HepG2 (cell line): ENCODE measurements at regions not wholly inside any gene's neighbourhood (a gene's known extent, or its start where the extent isn't known, plus 50 kb on each side); places are given as distances from the start of the nearest gene placed in this dataset.

ENCODE experiments used
- ATAC-seq: fragments of 200-7000 bp; cut with Tn5 transposase; 3 replicates; pipeline ENCODE4 v1.9.1; 2020; ENCODE audit warnings: mild to moderate bottlenecking, moderate library complexity
- BruUV-seq: library from RNA; stranded (reverse); fragments of 400-500 nt; replicated peaks from 2 replicates; lab custom pipeline; 2021; lab: Mats Ljungman, UMichigan
- CTCF ChIA-PET: fragments of 300-600 bp; formaldehyde crosslinking; extraction: SDS; loops from one replicate; lab custom pipeline; 2021; ENCODE audit warnings: low total read pairs, inconsistent platforms, low intra/inter-chr PET ratio; lab: Yijun Ruan, JAX
- POLR2A ChIA-PET: fragments of 350-600 bp; sonication (Branson Sonifier 250); formaldehyde crosslinking; loops from one replicate; lab custom pipeline; 2020; ENCODE audit warnings: antibody characterized with exemption, inconsistent platforms; lab: Yijun Ruan, JAX
- DNase-seq: peaks from one replicate; pipeline ENCODE4 v3.0.0-alpha.2; 2015; ENCODE audit warnings: low spot score
- FAIRE-seq: peaks from 3 replicates; lab custom pipeline; 2011; peaks lifted over from hg19 to GRCh38; lab: Jason Lieb, UNC
- H2AFZ ChIP-seq: one replicate; pipeline ENCODE4 v1.6.1; 2011; ENCODE audit warnings: low read length, inconsistent platforms
- H3K27ac ChIP-seq: fragments of 300-600 bp; 3 replicates; pipeline ENCODE4 v1.8.0; 2011; ENCODE audit warnings: mixed run types, mild to moderate bottlenecking, mixed read lengths, low read length, inconsistent platforms; ENCODE audit not compliant: insufficient read depth; ENCODE audit errors: extremely low read length
- H3K27me3 ChIP-seq, 2 experiments: fragments of 200-600 bp in 1 of 2; 2 replicates in 1 of 2; 3 replicates in 1 of 2; pipeline versions ENCODE4 v1.6.0 to v1.8.0; 2011; ENCODE audit warnings: low read length in 2 of 2, mild to moderate bottlenecking in 2 of 2, moderate library complexity in 2 of 2, inconsistent platforms in 1 of 2; ENCODE audit not compliant: insufficient read depth in 2 of 2, control insufficient read depth in 1 of 2
- H3K36me3 ChIP-seq, 2 experiments: fragments of 200-600 bp in 1 of 2; replicated peaks in 1 of 2; 2 replicates in 1 of 2; 3 replicates in 1 of 2; pipeline versions ENCODE4 v1.5.1 to v1.8.0; 2011; ENCODE audit warnings: low read length in 2 of 2, inconsistent platforms in 1 of 2; ENCODE audit not compliant: insufficient read depth in 2 of 2, control insufficient read depth in 1 of 2
- H3K4me1 ChIP-seq: 2 replicates; pipeline ENCODE4 v1.5.1; 2012; ENCODE audit warnings: low read length, inconsistent platforms; ENCODE audit not compliant: insufficient read depth
- H3K4me2 ChIP-seq: 2 replicates; pipeline ENCODE4 v1.6.0; 2011; ENCODE audit warnings: low read depth, low read length, inconsistent platforms
- H3K4me3 ChIP-seq, 3 experiments: fragments of 200-600 bp in 1 of 3; sonication (generic), shearing (Covaris generic) in 1 of 3; replicated peaks in 1 of 3; 2 replicates each; pipeline ENCODE4 v1.5.1; 2011 to 2016; ENCODE audit warnings: low read length in 3 of 3, inconsistent platforms in 2 of 3, low read depth in 2 of 3, mild to moderate bottlenecking in 2 of 3, control low read depth in 1 of 3, mixed read lengths in 1 of 3; ENCODE audit not compliant: insufficient read depth in 1 of 3
- H3K79me2 ChIP-seq: one replicate; pipeline ENCODE4 v1.6.1; 2011; ENCODE audit warnings: low read length, inconsistent platforms; ENCODE audit not compliant: insufficient read depth
- H3K9ac ChIP-seq: 2 replicates; pipeline ENCODE4 v1.6.0; 2011; ENCODE audit warnings: mild to moderate bottlenecking, low read depth, low read length, inconsistent platforms; ENCODE audit not compliant: insufficient read depth
- H3K9me3 ChIP-seq: 2 replicates; pipeline ENCODE4 v1.5.1; 2012; ENCODE audit warnings: mild to moderate bottlenecking, low read length
- H4K20me1 ChIP-seq: 2 replicates; pipeline ENCODE4 v1.6.0; 2011; ENCODE audit warnings: inconsistent platforms, mild to moderate bottlenecking, low read length, moderate library complexity; ENCODE audit not compliant: insufficient read depth
- FOSL2 ChIP-seq: sonication (generic); formaldehyde crosslinking; IDR thresholded peaks from 2 replicates; pipeline ENCODE4 v1.4.0; 2020; ENCODE audit warnings: missing genetic modification reagents
- HDAC2 ChIP-seq: sonication (generic); formaldehyde crosslinking; IDR thresholded peaks from 2 replicates; pipeline ENCODE4 v1.4.0; 2020; ENCODE audit warnings: missing genetic modification reagents
- IRX3 ChIP-seq: sonication (generic); formaldehyde crosslinking; IDR thresholded peaks from 2 replicates; pipeline ENCODE4 v1.8.1; 2023; ENCODE audit warnings: mild to moderate bottlenecking, low read depth, missing genetic modification reagents, borderline replicate concordance
- KLF15 ChIP-seq: sonication (generic); formaldehyde crosslinking; IDR thresholded peaks from 2 replicates; pipeline ENCODE4 v1.8.1; 2023; ENCODE audit warnings: borderline replicate concordance, mild to moderate bottlenecking, inconsistent platforms, missing genetic modification reagents, mixed read lengths
- PRPF4 ChIP-seq: fragments of 200-400 bp; formaldehyde crosslinking; IDR thresholded peaks from 2 replicates; pipeline ENCODE4 v1.6.1; 2016; ENCODE audit warnings: low read length, low read depth; ENCODE audit not compliant: poor library complexity, severe bottlenecking
- SNAI1 ChIP-seq: sonication (generic); formaldehyde crosslinking; IDR thresholded peaks from 2 replicates; pipeline ENCODE4 v1.5.0; 2020; ENCODE audit warnings: mild to moderate bottlenecking, missing genetic modification reagents, borderline replicate concordance
- SOX13 ChIP-seq, 3 experiments: fragments of 450-650 bp in 1 of 3; sonication (generic) in 1 of 3; formaldehyde crosslinking in 1 of 3; IDR thresholded peaks in 2 of 3; conservative IDR thresholded peaks in 1 of 3; 2 replicates each; pipeline versions ENCODE4 v1.5.0 to v1.6.1; 2016 to 2020; ENCODE audit warnings: antibody characterized with exemption in 1 of 3, mild to moderate bottlenecking in 1 of 3, missing compliant biosample characterization in 1 of 3, missing genetic modification reagents in 1 of 3, moderate library complexity in 1 of 3
- TCF12 ChIP-seq, 2 experiments: fragments of 450-650 bp in 1 of 2; sonication (generic) in 1 of 2; formaldehyde crosslinking in 1 of 2; IDR thresholded peaks; 2 replicates each; pipeline versions ENCODE4 v1.6.1 to v1.8.0; 2017 to 2022; ENCODE audit warnings: antibody characterized with exemption in 1 of 2, mild to moderate bottlenecking in 1 of 2, missing genetic modification reagents in 1 of 2, moderate library complexity in 1 of 2
- YEATS4 ChIP-seq: sonication (generic); formaldehyde crosslinking; IDR thresholded peaks from 2 replicates; pipeline ENCODE4 v1.4.0; 2020; ENCODE audit warnings: missing genetic modification reagents, borderline replicate concordance
- ZNF225 ChIP-seq: sonication (generic); formaldehyde crosslinking; IDR thresholded peaks from 2 replicates; pipeline ENCODE4 v1.4.0; 2020; ENCODE audit warnings: mild to moderate bottlenecking, missing genetic modification reagents
- ZNF792 ChIP-seq: IDR thresholded peaks from 2 replicates; pipeline ENCODE4 v1.6.1; 2016
- ZNF878 ChIP-seq: sonication (generic); formaldehyde crosslinking; IDR thresholded peaks from 2 replicates; pipeline ENCODE4 v1.8.1; 2023; ENCODE audit warnings: mild to moderate bottlenecking, missing genetic modification reagents, moderate library complexity
- WGBS: methylation state at CpG from one replicate; pipeline ENCODE4 v1.1.6; 2017; ENCODE audit warnings: low lambda C conversion rate; 5-methylcytosine and 5-hydroxymethylcytosine counted together
- in situ Hi-C: cut with HindIII; loops from 2 replicates; pipeline ENCODE4 v1.10.0; 2017; ENCODE audit warnings: low pct_unique_long_range_greater_than_20kb; ENCODE audit not compliant: extremely low pct_ligation_motif_present
- intact Hi-C: fragments of 100-400 bp; cut with micrococcal nuclease; formaldehyde crosslinking; loops from one replicate; pipeline ENCODE4 v1.10.0; 2022; ENCODE audit not compliant: unreplicated experiment
- TF ChIP-seq, protein P1 (sequence below): sonication (generic); formaldehyde crosslinking; IDR thresholded peaks from 2 replicates; pipeline ENCODE4 v1.4.0; 2020; ENCODE audit warnings: missing genetic modification reagents

DNA sequence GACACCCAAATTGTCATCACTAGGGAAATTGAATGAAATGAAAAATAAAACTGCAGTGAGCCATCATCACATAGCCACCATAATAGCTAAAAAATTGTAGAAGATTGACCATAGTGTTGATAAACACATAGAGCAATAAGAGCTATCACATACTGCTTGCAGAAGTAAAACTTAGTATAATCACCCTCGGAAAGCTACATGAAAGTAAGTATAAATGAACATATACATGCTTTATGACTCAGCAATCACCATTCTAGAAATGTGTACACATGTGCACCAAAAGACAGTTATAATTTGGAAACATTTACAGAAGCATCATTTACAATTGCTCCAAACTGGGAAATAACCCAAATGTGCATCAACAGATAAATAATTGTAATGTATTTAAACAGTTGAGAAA, 153.1 kb upstream of the LRRC7 start:
- no peak for TF ChIP-seq ZNF878 (CRISPR knock-in tag)
- TF ChIP-seq HDAC2 (CRISPR knock-in tag) = no peak
- TF ChIP-seq, protein P1, sequence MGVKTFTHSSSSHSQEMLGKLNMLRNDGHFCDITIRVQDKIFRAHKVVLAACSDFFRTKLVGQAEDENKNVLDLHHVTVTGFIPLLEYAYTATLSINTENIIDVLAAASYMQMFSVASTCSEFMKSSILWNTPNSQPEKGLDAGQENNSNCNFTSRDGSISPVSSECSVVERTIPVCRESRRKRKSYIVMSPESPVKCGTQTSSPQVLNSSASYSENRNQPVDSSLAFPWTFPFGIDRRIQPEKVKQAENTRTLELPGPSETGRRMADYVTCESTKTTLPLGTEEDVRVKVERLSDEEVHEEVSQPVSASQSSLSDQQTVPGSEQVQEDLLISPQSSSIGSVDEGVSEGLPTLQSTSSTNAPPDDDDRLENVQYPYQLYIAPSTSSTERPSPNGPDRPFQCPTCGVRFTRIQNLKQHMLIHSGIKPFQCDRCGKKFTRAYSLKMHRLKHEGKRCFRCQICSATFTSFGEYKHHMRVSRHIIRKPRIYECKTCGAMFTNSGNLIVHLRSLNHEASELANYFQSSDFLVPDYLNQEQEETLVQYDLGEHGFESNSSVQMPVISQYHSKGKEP (CRISPR knock-in tag) = no peak
- TF ChIP-seq PRPF4 = no peak
- no peak for TF ChIP-seq IRX3 (CRISPR knock-in tag)
- TF ChIP-seq FOSL2 = no peak
- no peak for TF ChIP-seq SNAI1
- no peak for TF ChIP-seq KLF15
- TF ChIP-seq SOX13 (IDR thresholded peaks at IDR 0.05) = no peak
- no peak for TF ChIP-seq SOX13 (CRISPR knock-in tag; conservative IDR thresholded peaks at IDR 0.05 in 1 of 2, IDR thresholded peaks at IDR 0.05 in 1 of 2)
- no peak for TF ChIP-seq ZNF225 (CRISPR knock-in tag)
- no peak for TF ChIP-seq YEATS4 (CRISPR knock-in tag)
- no peak for TF ChIP-seq TCF12 (IDR thresholded peaks at IDR 0.05)
- TF ChIP-seq TCF12 (CRISPR knock-in tag; IDR thresholded peaks at IDR 0.05) = no peak
- no peak for TF ChIP-seq ZNF792 (CRISPR knock-in tag)
- no peak for ATAC-seq
- no peaks in the 10 kb centered on the region for H3K27me3 ChIP-seq
- no peak overlapping the region for H3K9ac ChIP-seq
- WGBS = 0% methylated on average over 1 of the region's 1 CpG
- H3K79me2 ChIP-seq = no peaks in the 10 kb centered on the region
- H3K4me3 ChIP-seq = no peak overlapping the region
- intact Hi-C loops = no loop called here
- peaks cover 72% of the 10 kb centered on the region for H3K9me3 ChIP-seq
- ChIA-PET POLR2A (no interaction called here), CTCF (no interaction called here)
- BruUV-seq = no TSS peak
- in situ Hi-C loops = no loop called here
- no peak for FAIRE-seq
- H3K4me1 ChIP-seq = no peaks in the 10 kb centered on the region
- H4K20me1 ChIP-seq = no peaks in the 10 kb centered on the region
- H3K4me2 ChIP-seq = no peak overlapping the region
- no peak overlapping the region for H2AFZ ChIP-seq
- H3K36me3 ChIP-seq = no peaks in the 10 kb centered on the region
- no peak overlapping the region for H3K27ac ChIP-seq
- no peak for DNase-seq
